Effector CD8-positive, alpha-beta T cell (primary cell): ENCODE measurements at regions not wholly inside any gene's neighbourhood (a gene's known extent, or its start where the extent isn't known, plus 50 kb on each side); places are given as distances from the start of the nearest gene placed in this dataset.
"Not testable (repeated sequence)": the region's sequence is repeated elsewhere in the genome, so short reads cannot be mapped to it uniquely, and the experiment has no call there.

Source experiments
- DNase-seq: peaks from one replicate; lab custom pipeline; 2025; lab: John Stamatoyannopoulos, UW

DNA sequence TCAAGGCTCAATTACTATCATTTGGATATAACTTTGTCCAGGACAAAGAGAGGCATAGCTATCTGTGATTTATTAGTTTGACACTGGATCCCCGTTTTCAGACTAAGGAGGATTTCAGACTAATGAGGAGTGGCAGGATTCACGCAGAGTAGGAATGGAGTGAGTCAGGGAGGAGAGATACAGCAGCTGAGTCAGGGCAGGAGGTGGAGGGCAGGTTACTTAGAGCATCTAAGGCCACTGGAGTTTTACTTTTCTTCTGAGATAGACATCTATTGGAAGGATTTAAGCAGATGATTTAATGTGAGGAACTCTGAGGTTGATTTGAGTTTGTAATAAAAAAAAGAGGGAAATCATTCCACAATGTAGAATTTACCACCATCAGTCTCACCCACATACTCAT lies 110.6 kb downstream of the RPIA start:
- DNase-seq, result not testable (repeated sequence)

DNA sequence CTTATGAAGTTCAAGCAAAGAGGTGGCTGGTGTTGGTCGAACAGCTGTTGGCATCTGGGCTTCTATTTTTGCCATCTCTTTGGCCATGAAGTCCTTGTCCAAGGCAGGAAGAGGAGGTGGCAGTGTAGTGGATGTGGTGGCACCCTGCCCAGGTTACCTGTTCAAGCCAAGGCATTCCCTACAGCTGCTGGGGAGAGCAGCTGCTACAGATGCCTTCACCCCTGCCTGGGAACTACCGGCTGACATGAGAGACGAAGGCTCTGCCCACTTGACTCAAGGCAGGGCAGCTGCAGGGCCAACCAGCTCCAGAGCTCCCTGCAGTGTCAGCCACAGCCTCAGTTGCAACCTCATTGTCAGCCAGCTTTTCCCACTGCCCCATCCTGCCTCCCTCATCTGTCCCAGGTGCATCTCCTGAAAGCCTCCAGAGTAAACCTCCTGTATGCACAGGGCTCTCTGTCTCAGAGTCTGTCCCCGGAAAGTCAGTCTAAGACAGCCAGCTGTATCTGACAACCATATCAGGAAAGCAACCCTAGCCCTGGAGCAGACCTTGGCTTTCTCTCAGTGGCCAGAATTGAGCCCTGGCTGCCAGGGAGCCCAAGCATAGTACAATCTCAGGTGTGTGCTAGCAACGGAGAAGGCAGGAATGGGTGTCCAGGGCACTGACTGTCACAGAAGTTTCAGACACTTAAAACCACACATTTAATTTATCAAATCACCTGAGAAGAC lies 115.9 kb downstream of the RPIA start:
- no peak for DNase-seq

DNA sequence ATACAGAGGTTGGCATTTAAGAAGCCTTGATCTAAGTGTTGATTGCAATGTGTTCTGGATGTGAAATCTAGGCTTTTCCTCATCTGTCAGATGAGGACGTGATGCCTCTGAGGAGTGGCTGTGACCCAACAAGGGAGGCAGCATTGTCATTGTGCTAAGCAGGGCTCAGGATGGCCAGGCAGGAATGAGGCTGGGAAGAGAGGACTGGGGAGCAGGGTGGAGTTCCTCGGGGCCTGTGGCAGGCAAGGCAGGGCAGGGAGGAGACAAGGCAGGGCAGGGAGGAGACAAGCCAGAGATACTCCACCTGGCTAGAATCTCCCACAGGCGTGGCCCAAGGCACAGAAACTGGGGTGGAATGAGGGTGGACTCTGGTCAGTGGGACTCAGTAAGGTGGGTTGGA lies 116.6 kb downstream of the RPIA start:
- no peak for DNase-seq

DNA sequence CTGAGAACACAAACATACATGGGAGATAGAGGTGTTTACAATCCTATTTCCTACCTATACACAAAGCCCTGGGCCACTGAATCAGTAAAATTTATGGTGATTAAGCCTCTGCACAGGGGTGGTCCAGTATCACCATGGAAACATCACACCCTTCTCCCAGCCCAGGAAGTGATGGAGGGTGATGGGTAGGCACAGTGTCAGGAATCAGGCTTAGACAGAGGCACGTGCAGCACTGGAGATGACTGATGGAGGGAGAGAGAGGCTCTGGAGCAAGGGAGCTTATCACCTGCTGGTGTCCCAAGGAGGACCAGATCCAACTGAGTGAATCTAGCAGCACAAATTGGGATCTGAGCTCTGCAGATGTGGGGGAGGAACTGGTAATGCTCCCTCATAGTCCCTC lies 117.2 kb downstream of the RPIA start:
- no peak for DNase-seq

DNA sequence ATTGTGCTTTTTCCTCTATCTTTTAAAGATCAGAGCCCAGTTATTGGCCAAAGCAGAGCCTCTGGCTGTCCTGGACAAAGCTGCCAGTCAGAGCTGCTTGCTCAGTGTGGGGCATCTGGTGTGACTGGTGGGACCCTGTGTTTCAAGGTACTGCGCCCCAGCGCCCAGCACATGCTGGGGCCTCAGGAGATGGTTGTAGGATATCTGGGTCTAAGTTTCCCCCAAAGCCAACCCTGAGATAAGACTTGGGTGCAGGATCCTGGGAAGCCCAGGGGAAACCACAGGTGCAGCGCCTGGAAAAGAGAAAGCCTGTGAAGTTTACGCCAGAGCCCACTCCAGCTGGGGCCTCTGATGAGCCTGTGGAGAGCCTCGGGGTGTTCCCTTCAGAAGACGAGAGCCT lies 117.7 kb downstream of the RPIA start:
- no peak for DNase-seq

DNA sequence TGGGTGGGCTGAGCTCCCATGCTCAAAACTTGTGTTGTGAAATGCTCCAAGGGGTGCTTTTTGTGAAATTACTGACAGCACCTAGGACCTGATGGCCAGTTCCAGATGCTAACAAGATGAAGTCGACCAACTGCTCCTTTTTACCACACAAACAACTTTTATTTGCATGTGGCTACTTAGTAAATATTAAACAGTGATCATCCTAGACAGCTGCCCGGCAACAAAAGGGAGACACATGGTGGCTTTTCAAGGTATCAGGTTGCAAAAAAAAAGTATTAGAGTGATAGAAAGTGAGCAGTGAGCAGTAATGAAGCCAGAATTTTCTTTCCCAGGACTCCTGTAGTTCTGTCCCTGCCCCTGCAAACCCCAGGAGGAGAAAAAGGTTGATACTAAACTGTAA lies 118.5 kb downstream of the RPIA start:
- DNase-seq, result no peak

DNA sequence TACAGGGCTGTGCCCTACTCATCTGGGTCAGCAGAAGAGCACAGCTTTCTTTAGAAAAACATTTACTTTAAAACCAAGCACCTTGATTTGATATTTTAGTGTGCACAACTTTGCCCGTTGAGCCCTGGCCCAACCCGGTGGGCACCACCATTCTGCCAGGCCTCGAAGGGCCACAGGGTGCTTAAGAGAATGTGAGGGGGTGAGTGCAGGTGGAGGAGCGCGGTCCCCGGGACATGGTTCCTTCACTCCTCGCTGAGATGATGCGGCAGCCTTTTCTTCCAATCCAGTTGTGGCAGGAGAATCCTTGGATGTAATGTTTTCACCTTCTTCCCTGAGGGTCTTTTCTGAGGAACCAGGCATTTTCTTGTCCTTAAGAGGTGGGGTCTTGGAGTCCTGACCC lies 119.0 kb downstream of the RPIA start:
- no peak for DNase-seq

DNA sequence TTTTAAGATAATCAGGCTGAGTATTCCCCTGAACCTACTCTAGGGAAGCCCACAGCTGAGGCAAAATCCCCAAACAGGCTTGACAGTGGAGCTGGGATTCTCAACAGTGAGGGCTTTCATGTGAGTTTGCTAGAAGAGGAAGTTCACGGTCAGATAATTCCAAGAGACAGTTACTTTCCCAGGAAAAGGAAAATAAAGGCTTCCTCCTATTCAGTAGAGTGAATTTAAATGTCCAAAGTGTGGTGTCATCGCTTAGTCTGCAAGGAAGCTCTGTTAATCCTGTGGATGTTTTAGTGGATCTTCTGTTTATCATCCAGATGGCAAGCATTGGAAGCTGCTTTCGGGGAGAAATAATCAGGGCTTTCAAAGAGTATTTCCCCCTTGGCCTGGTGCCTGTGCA lies 119.8 kb downstream of the RPIA start:
- DNase-seq, result no peak

DNA sequence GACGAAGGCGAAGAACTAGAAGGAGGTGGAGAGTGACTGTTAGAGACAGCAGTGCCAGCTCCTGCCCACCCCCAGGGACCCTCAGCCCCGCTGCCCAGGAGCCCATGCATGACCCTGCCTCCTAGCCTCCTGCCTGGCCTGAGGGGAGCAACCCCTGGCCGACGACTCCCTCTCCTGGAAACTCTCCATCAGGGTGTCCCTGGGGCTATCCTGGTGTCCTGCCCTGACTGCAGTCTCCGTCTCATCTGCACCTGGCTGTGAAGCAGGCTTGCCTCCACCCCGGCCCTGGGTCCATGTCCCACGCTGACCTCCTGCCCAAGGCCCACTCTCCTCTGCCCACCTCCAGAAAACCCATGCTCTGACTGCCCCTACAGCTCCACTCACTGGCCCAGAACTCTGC lies 120.2 kb downstream of the RPIA start:
- DNase-seq, result no peak

DNA sequence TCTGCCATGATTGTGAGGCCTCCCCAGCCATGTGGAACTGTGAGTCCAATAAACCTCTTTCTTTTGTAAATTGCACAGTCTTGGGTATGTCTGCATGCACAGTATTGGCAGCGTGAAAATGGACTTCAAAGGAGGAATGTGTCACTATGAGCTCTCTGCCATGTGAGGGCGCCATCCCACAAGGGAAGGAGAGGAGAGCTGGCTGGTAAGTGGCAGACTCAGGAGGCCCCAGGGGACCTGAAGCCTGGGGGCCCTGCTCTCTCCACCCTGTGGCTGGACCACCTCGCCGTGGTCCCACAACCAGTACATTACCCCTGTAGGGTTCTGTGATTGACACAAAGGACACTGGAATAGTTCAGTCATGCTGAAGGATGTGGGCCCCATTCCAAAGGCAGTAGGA lies 122.1 kb downstream of the RPIA start:
- no peak for DNase-seq

DNA sequence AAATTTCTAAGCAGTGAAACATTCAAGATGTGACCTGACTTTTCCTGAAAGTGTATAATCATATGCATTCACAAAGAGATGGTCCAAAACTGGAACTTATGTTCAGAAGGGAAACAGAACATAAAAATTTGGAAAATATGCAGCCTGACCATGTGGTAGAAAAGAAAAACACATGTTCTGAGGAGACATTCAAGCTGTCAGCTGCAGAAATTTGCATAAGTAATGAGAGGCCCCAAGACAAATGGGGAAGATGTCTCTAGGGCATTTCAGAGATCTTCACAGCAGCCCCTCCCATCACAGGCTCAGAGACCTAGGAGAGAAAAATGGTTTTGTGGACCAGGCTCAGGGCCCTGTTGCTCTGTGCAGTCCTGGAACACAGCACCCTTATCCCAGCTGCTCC lies 123.8 kb downstream of the RPIA start:
- DNase-seq, result no peak

DNA sequence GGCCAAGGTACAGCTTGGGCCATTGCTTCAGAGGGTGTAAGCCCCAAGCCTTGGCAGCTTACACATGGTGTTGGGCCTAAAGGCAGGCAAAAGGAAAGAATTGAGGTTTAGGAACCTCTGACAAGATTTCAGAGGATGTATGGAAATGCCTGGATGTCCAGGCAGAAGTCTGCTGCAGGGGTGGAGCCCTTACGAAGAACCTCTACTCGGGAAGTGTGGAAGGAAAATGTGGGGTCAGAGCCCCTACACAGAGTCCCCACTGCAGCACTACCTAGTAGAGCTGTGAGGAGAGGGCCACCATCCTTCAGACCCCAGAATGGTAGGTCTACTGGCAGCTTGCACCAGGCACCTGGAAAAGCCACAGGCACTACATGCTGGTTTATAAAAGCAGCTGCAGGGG lies 124.2 kb downstream of the RPIA start:
- no peak for DNase-seq

DNA sequence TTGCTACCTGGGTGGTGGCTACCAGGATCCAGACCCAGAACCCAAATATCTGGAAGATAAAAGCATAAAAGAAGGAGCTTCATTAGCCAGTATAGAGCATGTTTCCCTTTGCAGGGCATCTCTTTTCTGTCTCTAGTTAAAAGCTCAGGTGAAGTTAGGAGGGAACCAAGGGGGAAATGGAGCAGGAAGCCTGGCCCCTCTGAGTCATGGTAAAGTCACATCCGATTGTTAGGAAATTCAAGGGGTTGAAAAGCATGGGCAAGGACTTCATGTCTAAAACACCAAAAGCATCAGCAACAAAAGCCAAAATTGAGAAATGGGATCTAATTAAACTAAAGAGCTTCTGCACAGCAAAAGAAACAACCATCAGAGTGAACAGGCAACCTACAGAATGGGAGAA lies 126.9 kb downstream of the RPIA start:
- DNase-seq, result no peak

DNA sequence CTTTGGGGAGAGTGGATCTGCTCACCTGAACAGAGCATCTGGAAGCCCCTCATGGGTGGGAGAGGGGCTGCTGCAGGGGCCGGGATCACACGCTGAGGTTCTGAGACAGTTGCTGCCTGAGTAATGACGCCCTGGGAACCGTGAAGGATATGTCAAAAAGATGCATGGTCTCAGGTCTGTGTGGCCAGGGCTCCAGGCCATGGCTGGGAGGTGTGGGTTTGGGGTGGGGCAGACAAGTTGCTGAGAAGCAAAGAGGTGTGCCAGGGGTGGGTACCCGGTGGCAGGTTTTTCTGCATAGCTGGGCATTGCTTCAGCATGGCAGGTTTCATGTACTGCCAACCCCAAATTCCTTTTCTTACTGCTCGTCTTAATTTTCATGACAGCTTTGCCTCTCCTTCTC lies 133.5 kb downstream of the RPIA start:
- no peak for DNase-seq

DNA sequence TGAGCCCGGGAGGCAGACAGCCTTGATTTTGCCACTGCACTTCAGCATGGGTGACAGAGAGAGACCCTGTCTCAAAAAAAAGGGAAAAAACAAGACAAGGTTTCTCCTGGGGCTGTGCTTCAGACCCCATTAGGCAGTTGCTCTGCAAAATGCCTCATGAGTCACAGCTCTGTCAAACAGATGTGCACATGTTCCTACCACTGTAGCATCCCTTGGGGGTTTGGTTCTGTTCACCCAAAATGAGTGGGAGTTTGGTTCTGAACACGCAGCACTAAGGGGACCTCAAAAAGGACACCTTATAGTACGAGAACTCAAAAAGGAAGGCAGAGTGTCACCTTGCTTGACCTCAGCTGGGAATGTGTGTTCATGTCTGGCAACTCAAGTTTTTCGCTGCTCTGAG lies 134.9 kb downstream of the RPIA start:
- no peak for DNase-seq

DNA sequence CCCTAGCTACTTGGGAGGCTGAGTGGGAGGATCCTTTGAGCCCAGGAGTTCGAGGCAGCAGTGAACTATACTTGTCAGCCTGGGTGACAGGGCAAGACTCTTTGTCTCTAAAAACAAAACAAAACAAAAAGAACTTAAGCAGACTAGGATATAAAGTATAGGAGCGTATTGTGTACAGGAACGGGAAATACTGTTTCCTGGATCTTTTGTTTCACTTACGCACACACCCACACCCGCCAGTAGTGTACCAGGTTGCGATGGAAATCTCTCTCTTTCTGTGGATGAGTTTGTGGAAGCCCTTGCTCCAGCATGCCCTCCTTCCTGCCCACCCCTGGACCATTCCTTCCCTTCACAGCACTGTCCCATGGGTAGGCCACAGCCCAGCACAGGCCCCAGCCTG lies 136.3 kb downstream of the RPIA start:
- no peak for DNase-seq

DNA sequence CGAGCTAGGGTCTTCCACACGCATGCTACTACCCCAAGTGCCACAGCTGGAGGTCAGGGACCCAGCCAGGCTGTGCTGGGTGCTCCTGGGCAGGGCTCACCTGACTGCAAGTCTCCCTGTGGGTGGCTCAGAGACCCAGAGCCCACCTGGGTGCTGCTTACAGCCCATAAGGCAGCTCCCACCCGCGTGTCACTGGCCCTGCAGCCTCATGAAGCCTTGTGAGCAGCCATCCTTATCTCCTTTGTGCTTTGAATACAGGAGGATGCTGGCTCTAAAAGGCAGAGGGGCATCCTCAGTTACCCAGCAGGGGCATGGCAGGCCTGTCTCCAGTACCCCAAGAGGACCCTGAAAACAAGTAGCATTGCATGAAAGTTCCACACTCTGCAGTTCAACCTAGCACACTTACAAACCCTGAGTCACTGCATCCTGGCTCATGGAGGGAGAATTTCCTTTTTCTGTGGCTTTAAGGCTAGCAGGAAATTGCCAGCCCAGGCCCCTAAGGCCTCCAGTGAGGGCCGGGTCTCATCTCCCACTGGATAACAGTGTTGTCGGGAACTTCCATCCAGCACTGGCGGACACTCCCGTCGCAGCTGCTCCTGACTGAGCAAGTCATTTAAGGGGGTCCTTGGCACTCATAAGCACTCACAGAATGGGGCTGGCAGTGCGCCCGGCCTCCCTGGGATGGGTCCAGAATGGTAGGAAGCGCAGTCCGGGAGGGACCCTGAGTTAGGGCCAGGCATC lies 137.1 kb downstream of the RPIA start:
- no peak for DNase-seq

DNA sequence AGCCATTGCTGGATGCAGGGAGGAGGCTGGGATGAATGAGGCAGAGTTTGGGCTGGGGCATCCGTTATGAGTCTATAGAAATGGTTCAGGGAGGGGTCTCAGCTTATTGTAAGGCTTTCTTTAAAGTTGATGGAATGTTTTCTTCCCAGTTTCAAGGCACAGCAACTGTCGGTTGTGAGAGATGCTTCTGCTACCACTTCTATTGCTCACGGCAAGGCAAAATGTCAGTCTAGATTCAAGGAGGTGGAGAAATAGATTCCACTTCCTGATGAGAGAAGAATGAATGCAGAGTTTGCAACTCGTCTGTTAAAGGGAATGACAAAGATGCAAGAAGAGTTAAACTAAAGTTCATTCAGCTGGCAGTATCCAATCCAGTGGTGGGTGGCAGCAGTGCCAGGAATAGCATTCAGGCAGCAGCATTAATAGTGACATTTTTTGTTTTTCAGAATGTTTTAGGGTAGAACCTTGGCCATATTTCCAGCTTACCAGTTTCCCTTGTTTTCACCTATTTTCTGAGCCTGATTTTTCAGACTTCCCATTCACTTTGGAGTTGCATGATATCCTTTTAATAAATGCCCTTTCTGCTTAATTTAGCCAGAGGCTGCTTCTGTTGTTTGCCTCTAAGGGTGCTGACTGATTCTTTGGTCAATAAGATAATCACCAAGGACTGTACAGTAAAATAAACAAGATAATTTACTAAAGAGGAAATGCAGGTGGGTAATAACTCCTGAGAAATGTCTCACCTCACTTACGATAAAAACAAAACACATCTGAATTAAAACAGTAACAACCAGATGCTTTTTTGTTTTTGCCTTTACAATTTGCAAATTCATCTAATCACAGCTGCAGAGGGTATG lies 138.4 kb downstream of the RPIA start:
- no peak for DNase-seq

DNA sequence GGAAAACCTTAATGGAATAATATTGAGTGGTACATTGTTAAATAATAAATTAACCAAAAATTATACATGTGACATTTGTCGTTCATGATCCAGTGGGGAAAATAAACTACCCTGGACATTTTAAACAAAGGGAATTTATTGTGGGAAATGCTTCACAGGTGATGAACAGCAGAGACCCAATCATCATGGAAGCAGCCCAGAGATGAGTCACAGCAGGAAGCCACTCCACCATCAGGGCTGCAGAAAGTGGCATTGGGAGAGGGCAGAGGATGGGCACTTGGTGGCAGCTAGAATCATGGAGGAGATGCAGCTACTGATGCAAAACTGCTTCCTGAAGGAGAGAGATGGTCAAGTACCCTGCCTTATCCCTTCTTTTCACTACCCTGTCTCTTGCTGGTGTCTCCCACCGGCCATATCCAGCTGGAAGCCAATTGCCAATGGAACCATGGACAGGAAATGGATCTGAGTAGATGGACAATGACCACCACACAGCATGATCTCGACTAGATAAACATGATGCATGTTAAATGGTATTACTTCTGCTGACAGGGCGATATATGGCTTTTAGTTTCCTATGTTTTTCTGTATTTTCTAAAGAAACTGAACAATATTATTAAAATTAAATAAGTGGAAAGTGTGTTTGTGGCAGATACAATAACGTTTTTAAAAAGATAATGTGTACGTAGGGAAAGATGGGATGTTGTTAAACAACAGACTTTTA lies 139.8 kb downstream of the RPIA start:
- no peak for DNase-seq

DNA sequence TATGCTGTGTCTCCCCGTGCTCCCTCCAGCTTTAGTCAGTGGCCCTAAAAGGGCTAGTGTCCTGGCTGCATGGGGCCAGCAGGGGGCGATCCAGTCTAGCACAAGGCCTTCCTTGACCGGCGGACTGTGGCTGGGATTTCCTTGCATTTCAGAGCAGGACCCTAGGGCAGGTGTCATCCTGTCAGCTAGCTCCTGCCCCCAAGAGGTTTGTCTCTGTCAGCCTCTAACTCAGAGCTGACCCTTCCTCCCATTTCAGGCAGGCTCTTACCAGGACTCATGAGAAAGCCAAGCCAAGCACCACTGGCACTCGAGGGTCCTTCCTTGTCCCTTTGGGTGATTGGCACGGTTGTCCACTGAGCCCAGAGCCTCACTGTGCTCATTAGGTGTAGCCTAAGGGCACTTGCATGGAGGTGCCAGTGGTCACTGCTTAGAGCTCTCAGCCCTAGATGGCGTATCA lies 140.3 kb downstream of the RPIA start:
- no peak for DNase-seq

DNA sequence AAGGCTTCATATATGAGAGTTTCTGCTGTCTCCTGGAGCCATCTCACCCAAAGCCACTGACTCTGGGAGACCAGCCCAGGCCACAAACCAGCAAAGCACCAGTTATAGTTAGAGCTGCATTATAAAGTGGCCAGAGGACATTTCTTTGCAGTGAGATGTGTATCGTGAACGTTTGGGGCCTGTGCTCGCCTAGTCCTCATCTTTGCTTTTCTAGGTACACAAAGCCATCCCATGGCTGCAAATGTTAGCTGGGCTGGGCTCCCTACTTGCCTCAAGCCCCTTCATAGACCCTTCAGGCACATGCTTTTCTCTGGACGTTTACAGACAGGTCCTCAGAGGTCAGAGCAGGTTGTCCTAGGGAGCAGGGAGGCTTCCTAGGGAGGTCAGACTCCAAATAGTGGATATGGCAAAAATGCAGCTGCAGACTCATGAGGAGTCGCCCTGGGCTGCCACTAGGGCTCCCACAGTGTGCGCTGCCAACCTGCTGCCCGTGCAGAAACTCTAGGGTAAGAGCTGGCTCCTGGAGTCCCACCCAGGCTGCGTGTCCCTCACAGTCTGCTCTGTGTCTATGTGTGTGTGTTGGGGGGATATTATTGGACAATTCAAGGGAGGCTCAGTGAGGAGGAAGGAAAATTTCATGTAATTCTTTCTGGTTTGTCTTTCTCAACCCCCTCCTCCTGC lies 141.0 kb downstream of the RPIA start:
- no peak for DNase-seq

DNA sequence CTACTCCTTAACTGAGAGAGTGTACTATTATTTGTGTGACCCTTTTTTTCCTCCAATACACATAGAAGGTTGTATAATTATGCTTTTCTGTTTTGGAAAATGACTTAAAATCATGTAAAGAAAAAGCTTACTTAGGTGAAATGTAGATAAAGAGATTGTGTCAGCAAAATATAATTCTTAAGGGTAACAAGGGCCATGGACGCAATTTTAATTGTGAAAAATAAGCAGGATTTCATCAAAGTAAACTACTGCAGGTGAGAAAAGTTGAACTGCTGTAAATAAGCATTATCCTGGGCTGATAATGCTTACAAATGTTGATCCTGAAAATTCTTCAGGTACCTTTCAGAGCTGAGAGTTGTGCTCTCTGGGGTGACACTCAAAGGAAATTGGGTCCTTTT lies 141.5 kb downstream of the RPIA start:
- no peak for DNase-seq
